HG03432 (cell line): ENCODE measurements at regions not wholly inside any gene's neighbourhood (a gene's known extent, or its start where the extent isn't known, plus 50 kb on each side); places are given as distances from the start of the nearest gene placed in this dataset.
"Not testable (repeated sequence)": the region's sequence is repeated elsewhere in the genome, so short reads cannot be mapped to it uniquely, and the experiment has no call there.

ENCODE experiments used
- ATAC-seq: cut with Tn5 transposase; IDR thresholded peaks from one replicate; pipeline ENCODE4 v1.9.1; 2021; ENCODE audit warnings: mild to moderate bottlenecking, moderate library complexity; ENCODE audit not compliant: unreplicated experiment

- no peak for ATAC-seq
These were observed 361.9 kb downstream of the HLX start for GRCh38 chr1:221241157-221241556.

GRCh38 chr1:221241592-221241991, 362.3 kb downstream of the HLX start:
- no peak for ATAC-seq

GRCh38 chr1:221246067-221246466, 366.8 kb downstream of the HLX start:
- no peak for ATAC-seq

GRCh38 chr1:221246628-221247415, 367.6 kb downstream of the HLX start:
- ATAC-seq, result no peak

DNA sequence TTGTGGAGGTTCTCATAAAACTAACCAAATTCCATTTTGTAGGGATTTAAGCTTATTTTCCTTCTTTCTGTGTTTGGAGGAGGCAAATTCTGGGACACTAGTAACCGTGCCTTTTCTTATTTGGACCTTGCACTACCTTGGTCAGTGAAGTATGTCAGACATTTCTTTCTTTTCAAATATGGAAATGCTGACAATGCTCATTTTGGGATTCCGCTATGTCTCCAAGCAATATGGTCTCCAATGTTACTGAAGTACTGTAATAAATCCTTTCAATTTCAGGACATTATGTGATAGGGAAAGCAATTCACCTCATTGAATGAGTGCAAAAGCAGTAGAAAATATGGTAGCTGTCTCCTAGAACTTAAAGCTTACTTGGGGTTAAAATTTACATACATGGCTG, 372.3 kb downstream of the HLX start:
- ATAC-seq, result no peak

DNA sequence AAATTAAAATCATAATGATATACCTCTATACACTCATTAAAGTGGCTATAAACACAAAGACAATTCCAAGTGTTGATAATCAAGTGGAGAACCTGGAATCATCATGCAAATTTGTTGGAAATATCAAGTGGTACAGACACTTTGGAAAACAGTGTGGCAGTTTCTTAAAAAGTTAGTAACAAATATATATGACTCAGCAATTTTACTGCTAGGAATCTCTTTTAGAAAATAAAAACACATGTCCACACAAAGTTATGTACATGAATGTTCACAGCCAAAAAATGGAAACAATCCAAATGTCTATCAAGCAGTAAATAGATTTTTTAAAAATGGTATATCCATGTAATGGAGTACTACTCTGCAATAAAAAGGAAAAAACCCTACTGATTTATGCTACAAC, 375.6 kb downstream of the HLX start:
- no peak for ATAC-seq

- no peak for ATAC-seq
These were observed 377.5 kb downstream of the HLX start for GRCh38 chr1:221256773-221257172.

GRCh38 chr1:221257548-221257947, 378.3 kb downstream of the HLX start:
- ATAC-seq, result not testable (repeated sequence)

DNA sequence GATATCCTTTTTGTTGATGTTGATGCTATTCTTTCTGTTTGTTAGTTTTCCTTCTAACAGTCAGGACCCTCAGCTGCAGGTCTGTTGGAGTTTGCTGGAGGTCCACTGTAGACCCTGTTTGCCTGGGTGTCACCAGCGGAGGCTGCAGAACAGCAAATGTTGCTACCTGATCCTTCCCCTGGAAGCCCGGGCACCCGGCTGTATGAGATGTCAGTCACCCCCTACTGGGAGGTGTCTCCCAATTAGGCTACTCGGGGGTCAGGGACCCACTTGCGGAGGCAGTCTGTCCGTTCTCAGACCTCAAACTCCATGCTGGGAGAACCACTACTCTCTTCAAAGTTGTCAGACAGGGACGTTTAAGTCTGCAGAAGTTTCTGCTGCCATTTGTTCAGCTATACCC, 383.4 kb downstream of the HLX start:
- ATAC-seq, result not testable (repeated sequence)

GRCh38 chr1:221263831-221264767, 384.9 kb downstream of the HLX start:
- ATAC-seq, result peak; percentile 86

DNA sequence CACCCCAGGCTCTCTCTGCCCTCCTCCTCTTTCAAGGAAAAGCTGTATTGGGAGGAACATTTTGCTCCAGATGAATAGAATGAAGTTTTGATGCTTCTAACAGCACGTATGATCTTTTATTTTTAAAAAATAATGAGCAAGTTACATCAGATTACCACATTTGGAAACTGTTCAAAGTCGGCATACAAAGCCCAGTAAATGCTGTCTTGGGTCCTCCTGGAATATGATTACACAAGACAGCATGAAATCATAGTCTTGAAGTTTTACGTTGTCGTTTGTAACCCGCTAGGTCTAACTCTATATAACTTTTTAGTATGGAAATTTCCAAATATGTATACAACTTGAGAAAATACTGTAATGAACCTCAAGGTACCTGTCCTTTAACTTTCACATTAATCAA, 385.6 kb downstream of the HLX start:
- no peak for ATAC-seq

DNA sequence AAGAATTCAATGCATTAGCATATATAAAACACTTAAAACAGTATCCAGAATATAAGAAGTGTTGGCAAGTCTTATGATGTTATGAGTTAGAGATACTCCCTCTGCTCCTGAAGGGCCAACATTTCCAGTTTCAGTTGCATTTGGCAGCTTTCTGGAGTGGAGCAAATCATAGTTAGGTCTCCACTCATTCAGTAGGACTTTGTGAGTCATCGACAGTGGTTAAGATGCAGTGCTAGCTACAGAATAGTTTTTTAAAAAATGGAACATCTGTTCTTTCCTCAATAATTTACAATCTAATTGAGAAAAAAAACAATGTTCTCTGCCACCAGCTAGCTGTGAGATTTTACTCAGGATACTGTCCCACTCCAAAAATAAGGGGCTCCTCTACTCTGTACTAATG, 389.1 kb downstream of the HLX start:
- ATAC-seq, result no peak

DNA sequence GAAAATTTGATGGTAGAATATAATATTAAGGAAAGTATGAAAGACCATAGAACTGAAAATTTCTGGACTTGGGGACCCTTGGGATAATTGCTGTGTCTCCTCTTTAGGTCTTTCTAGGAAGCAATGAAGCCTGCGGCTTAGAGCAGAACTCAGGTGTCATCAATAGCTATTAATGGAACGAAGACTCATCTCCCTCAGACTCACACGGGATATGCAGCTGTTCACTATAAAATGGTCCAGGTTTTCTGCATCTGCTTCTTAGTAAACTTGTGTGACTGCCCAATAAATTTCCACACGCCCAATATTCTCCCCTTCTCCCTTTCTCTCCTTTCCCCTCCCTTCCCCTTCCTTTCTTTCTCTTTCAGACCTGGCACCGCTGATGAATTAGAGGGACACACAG, 392.5 kb downstream of the HLX start:
- no peak for ATAC-seq

DNA sequence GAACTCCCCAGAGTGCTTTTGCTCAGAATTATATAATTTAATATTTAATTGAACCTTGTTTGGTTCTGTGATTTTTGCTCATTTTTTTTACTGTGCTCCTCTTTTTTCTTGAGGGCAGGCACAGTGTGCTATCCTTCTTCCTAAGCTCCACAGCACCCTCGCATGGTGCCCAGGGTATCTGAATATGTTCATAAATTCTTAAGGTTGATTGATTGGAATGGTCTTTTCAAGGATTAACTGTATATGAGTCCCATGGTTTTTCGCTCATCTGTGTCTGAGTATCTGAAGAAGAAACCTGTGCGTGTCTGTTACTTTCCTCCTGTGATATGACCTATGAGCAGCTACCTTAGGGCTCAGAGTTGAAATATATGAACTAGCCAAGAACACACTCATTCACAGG, 393.7 kb downstream of the HLX start:
- ATAC-seq, result no peak

DNA sequence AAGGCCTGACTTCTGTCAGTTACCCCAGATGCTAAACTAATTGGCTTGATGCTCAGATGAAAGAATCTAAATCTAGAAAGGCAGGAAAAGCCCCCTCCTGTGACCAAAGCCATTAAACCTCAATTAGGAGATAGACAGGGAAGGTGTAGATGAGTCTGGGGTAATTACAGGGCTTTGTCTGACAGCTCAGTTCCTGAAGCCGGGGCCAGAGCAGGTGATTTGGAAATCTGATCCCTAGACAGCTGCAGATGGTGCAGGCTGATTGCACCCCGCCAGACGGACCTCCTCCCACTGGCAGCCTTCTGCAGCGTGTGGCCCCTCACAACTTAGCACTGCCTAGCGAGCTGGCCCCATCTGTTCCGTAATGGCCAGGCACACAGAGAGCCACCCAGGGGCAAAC, 395.1 kb downstream of the HLX start:
- ATAC-seq, result no peak

- ATAC-seq, result no peak
These were observed 397.7 kb downstream of the HLX start for GRCh38 chr1:221276896-221277409.

- no peak for ATAC-seq
These were observed 399.9 kb downstream of the HLX start for GRCh38 chr1:221279146-221279545.

DNA sequence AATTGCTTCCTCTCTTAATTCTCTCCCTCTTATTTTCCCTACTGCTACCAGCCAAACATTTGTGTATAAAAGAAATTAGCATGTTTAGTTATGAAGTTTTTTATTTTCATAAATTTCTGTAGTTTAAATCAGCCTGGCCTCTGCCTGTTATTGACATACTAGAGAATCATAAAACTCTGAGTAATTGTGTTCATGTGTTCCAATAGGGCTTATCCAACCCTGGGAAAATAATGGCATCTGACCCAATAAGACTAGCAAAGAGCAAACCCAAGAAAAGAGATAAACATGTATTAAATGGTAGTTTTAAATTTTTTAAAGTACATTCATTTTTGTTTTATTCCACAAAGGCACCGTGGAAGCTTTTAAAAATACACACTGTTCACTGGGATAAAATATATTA, 404.3 kb downstream of the HLX start:
- no peak for ATAC-seq

DNA sequence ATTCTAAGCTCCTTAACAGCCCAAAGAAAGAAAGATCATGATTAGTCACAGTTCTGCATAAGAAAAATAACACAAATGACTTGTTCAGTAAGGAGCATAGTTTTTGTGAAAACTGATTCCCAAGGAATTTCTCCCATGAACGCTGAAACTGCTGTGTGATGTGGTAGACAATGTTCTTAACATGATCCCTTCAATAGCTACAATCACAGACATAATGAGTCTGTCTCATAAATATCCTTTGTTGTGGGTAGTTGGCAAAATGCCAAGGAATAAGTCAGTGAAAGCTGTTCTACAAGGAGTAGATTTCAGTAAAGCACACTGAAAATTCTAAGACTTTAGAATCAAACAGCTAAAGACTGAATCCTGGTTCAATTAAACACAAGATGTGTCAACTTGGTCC, 404.8 kb downstream of the HLX start:
- ATAC-seq, result no peak

DNA sequence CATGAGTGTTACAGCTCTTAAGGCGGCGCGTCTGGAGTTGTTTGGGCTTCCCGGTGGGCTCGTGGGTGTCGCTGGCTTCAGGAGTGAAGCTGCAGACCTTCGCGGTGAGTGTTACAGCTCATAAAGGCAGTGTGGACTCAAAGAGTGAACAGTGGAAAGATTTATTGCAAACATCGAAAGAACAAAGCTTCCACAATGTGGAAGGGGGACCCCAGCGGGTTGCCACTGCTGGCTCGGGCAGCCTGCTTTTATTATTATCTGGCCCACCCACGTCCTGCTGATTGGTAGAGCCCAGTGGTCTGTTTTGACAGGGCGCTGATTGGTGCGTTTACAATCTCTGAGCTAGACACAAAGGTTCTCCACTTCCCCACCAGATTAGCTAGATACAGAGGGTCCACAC, 405.7 kb downstream of the HLX start:
- not testable (repeated sequence) for ATAC-seq

GRCh38 chr1:221285458-221286210, 406.4 kb downstream of the HLX start:
- not testable (repeated sequence) for ATAC-seq
